Mucosa of rectum (tissue), 2 donors: ENCODE measurements at regions not wholly inside any gene's neighbourhood (a gene's known extent, or its start where the extent isn't known, plus 50 kb on each side); places are given as distances from the start of the nearest gene placed in this dataset.
"Not testable (repeated sequence)": the region's sequence is repeated elsewhere in the genome, so short reads cannot be mapped to it uniquely, and the experiment has no call there.

Source experiments
- H3K27ac ChIP-seq, 2 donors: one replicate each; pipeline ENCODE4 v1.7.0; 2013; ENCODE audit warnings: inconsistent platforms in 2 of 2, low read depth in 2 of 2, low read length in 2 of 2
- H3K27me3 ChIP-seq, 2 donors: one replicate each; pipeline ENCODE4 v1.7.0; 2013; ENCODE audit warnings: low read length in 2 of 2; ENCODE audit not compliant: control insufficient read depth in 2 of 2, insufficient read depth in 2 of 2
- H3K36me3 ChIP-seq, 2 donors: one replicate each; pipeline ENCODE4 v1.7.0; 2013; ENCODE audit warnings: low read length in 2 of 2; ENCODE audit not compliant: control insufficient read depth in 2 of 2, insufficient read depth in 2 of 2
- H3K4me1 ChIP-seq, 2 donors: one replicate each; pipeline ENCODE4 v1.7.0; 2013; ENCODE audit warnings: low read length in 2 of 2, mild to moderate bottlenecking in 1 of 2; ENCODE audit not compliant: control insufficient read depth in 2 of 2, insufficient read depth in 2 of 2
- H3K4me3 ChIP-seq, 2 donors: one replicate each; pipeline ENCODE4 v1.7.0; 2013; ENCODE audit warnings: low read length in 2 of 2
- H3K9ac ChIP-seq, 2 donors: one replicate each; pipeline ENCODE4 v1.7.0; 2013; ENCODE audit warnings: low read length in 2 of 2, low read depth in 1 of 2, mild to moderate bottlenecking in 1 of 2
- H3K9me3 ChIP-seq, 2 donors: one replicate each; pipeline ENCODE4 v1.7.0; 2013; ENCODE audit warnings: low read length in 2 of 2; ENCODE audit not compliant: control insufficient read depth in 2 of 2
- donor health status: healthy.
- donor health status: Normal muscosa, but diverticular disease.

GRCh38 chr14:53237488-53237887 lies 84.4 kb upstream of the DDHD1 start:
- Histone ChIP-seq H3K9ac (no peak overlapping the region), H3K27me3 (no peaks in the 10 kb centered on the region), H3K9me3 (no peaks in the 10 kb centered on the region), H3K27ac (no peak overlapping the region), H3K4me1 (no peaks in the 10 kb centered on the region), H3K36me3 (no peaks in the 10 kb centered on the region), H3K4me3 (no peak overlapping the region)

- Histone ChIP-seq H3K27me3 (no peaks in the 10 kb centered on the region), H3K9me3 (no peaks in the 10 kb centered on the region), H3K9ac (no peak overlapping the region), H3K27ac (no peak overlapping the region), H3K36me3 (no peaks in the 10 kb centered on the region), H3K4me1 (no peaks in the 10 kb centered on the region), H3K4me3 (no peak overlapping the region)
Measured at GRCh38 chr14:53236708-53237107, 83.6 kb upstream of the DDHD1 start.

- no peaks in the 10 kb centered on the region for H3K36me3 ChIP-seq
- H3K27ac ChIP-seq = no peak overlapping the region
- no peaks in the 10 kb centered on the region for H3K9me3 ChIP-seq
- no peaks in the 10 kb centered on the region for H3K27me3 ChIP-seq
- H3K9ac ChIP-seq = no peak overlapping the region
- no peak overlapping the region for H3K4me3 ChIP-seq
- H3K4me1 ChIP-seq = no peaks in the 10 kb centered on the region
Measured at GRCh38 chr14:53231171-53231570, 78.0 kb upstream of the DDHD1 start.

- Histone ChIP-seq H3K36me3 (no peaks in the 10 kb centered on the region), H3K4me3 (no peak overlapping the region), H3K4me1 (no peaks in the 10 kb centered on the region), H3K9ac (no peak overlapping the region), H3K9me3 (no peaks in the 10 kb centered on the region), H3K27me3 (no peaks in the 10 kb centered on the region), H3K27ac (no peak overlapping the region)
Measured at GRCh38 chr14:53228966-53229365, 75.8 kb upstream of the DDHD1 start.

- no peak overlapping the region for H3K9ac ChIP-seq
- no peaks in the 10 kb centered on the region for H3K27me3 ChIP-seq
- H3K27ac ChIP-seq = no peak overlapping the region
- H3K4me1 ChIP-seq = no peaks in the 10 kb centered on the region
- no peaks in the 10 kb centered on the region for H3K36me3 ChIP-seq
- H3K9me3 ChIP-seq = no peaks in the 10 kb centered on the region
- H3K4me3 ChIP-seq = no peak overlapping the region
Measured at GRCh38 chr14:53227154-53227718, 74.1 kb upstream of the DDHD1 start.

- Histone ChIP-seq H3K9me3 (no peaks in the 10 kb centered on the region), H3K4me1 (no peaks in the 10 kb centered on the region), H3K9ac (no peak overlapping the region), H3K36me3 (no peaks in the 10 kb centered on the region), H3K27ac (no peak overlapping the region), H3K27me3 (no peaks in the 10 kb centered on the region), H3K4me3 (no peak overlapping the region)
Measured at GRCh38 chr14:53226553-53226952, 73.4 kb upstream of the DDHD1 start.

GRCh38 chr14:53220914-53221313 lies 67.8 kb upstream of the DDHD1 start:
- no peaks in the 10 kb centered on the region for H3K27me3 ChIP-seq
- no peaks in the 10 kb centered on the region for H3K9me3 ChIP-seq
- no peak overlapping the region for H3K4me3 ChIP-seq
- no peaks in the 10 kb centered on the region for H3K36me3 ChIP-seq
- peaks cover 3 to 6% of the 10 kb centered on the region in 2 donors for H3K4me1 ChIP-seq
- H3K27ac ChIP-seq = no peak overlapping the region
- H3K9ac ChIP-seq = no peak overlapping the region

- H3K27me3 ChIP-seq = no peaks in the 10 kb centered on the region
- no peaks in the 10 kb centered on the region for H3K9me3 ChIP-seq
- H3K27ac ChIP-seq = no peak overlapping the region
- no peaks in the 10 kb centered on the region for H3K36me3 ChIP-seq
- peaks cover 3 to 6% of the 10 kb centered on the region in 2 donors for H3K4me1 ChIP-seq
- H3K4me3 ChIP-seq = peak overlapping the region; percentile 74 to 76
- H3K9ac ChIP-seq = peak overlapping the region; percentile 60 to 72
Measured at GRCh38 chr14:53218161-53218560, 65.0 kb upstream of the DDHD1 start.

- no peaks in the 10 kb centered on the region for H3K36me3 ChIP-seq
- H3K4me3 ChIP-seq = peak overlapping the region; percentile 74 to 76
- peaks cover 3 to 6% of the 10 kb centered on the region in 2 donors for H3K4me1 ChIP-seq
- H3K27ac ChIP-seq = peak overlapping the region; percentile 37 to 52
- H3K27me3 ChIP-seq = no peaks in the 10 kb centered on the region
- H3K9me3 ChIP-seq = no peaks in the 10 kb centered on the region
- peak overlapping the region; percentile 60 to 72 for H3K9ac ChIP-seq
Measured at GRCh38 chr14:53217316-53217994, 64.3 kb upstream of the DDHD1 start.

- H3K4me3 ChIP-seq = peak overlapping the region in 1 of 2 donors; percentile 74
- H3K27ac ChIP-seq, H3K9ac ChIP-seq, H3K9me3 ChIP-seq, H3K4me1 ChIP-seq, H3K27me3 ChIP-seq, H3K36me3 ChIP-seq: not testable (repeated sequence)
Measured at GRCh38 chr14:53216955-53217315, 63.8 kb upstream of the DDHD1 start.
